ENCODE measurements at regions not wholly inside any gene's neighbourhood (a gene's known extent, or its start where the extent isn't known, plus 50 kb on each side); places are given as distances from the start of the nearest gene placed in this dataset.

DNA sequence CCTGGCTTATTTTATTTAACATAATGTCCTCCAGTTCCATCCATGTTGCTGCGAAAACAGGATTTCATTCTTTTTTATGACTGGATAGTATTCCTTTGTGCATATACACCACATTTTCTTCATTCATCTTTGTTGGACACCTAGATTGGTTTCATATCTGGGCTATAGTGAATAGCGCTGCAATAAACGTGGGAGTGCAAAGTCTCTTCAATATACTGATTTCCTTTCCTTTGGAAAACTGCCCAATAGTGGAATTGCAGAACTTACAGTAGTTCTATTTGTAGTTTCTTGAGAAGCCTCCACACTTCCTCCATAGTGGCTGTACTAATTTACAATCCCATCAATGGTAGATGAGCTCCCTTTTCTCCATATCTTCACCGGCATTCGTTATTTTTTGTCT is 72.5 kb upstream of the KLHL25 start:
- TF ChIP-seq, protein P1, sequence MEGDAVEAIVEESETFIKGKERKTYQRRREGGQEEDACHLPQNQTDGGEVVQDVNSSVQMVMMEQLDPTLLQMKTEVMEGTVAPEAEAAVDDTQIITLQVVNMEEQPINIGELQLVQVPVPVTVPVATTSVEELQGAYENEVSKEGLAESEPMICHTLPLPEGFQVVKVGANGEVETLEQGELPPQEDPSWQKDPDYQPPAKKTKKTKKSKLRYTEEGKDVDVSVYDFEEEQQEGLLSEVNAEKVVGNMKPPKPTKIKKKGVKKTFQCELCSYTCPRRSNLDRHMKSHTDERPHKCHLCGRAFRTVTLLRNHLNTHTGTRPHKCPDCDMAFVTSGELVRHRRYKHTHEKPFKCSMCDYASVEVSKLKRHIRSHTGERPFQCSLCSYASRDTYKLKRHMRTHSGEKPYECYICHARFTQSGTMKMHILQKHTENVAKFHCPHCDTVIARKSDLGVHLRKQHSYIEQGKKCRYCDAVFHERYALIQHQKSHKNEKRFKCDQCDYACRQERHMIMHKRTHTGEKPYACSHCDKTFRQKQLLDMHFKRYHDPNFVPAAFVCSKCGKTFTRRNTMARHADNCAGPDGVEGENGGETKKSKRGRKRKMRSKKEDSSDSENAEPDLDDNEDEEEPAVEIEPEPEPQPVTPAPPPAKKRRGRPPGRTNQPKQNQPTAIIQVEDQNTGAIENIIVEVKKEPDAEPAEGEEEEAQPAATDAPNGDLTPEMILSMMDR (IDR thresholded peaks at IDR 0.05), result no peak
- no peak for TF ChIP-seq POLR2A (IDR thresholded peaks at IDR 0.05)

All from right lobe of liver (tissue), 4 donors.